Mesenchymal stem cell (in vitro differentiated cells and primary cell): ENCODE measurements at regions not wholly inside any gene's neighbourhood (a gene's known extent, or its start where the extent isn't known, plus 50 kb on each side); places are given as distances from the start of the nearest gene placed in this dataset.
A peak's percentile ranks its signal among the peaks of the same experiment; 100 is the strongest.

Source experiments
- DNase-seq: peaks from one replicate; pipeline ENCODE4 v3.0.0-alpha.2; 2013
- H2AFZ ChIP-seq: one replicate; pipeline ENCODE4 v1.6.1; 2013; ENCODE audit warnings: low read depth, mild to moderate bottlenecking, control low read depth, inconsistent platforms, low read length, moderate library complexity
- H2AK5ac ChIP-seq: 2 replicates; pipeline ENCODE4 v1.6.1; 2013; ENCODE audit warnings: low read length, moderate library complexity, mild to moderate bottlenecking, inconsistent platforms; ENCODE audit not compliant: severe bottlenecking
- H2BK120ac ChIP-seq: one replicate; pipeline ENCODE4 v1.6.1; 2013; ENCODE audit warnings: low read depth, mild to moderate bottlenecking, inconsistent platforms, low read length, moderate library complexity
- H2BK12ac ChIP-seq, 2 experiments: one replicate each; pipeline ENCODE4 v1.6.1; 2013; ENCODE audit warnings: inconsistent platforms in 2 of 2, low read length in 2 of 2, mild to moderate bottlenecking in 2 of 2, moderate library complexity in 2 of 2, control low read depth in 1 of 2
- H2BK15ac ChIP-seq: one replicate; pipeline ENCODE4 v1.6.1; 2013; ENCODE audit warnings: mild to moderate bottlenecking, low read depth, inconsistent platforms; ENCODE audit not compliant: poor library complexity, severe bottlenecking
- H2BK5ac ChIP-seq: 2 replicates; pipeline ENCODE4 v1.6.1; 2013; ENCODE audit warnings: low read depth, mild to moderate bottlenecking, low read length, control low read depth, inconsistent platforms; ENCODE audit not compliant: poor library complexity, severe bottlenecking
- H3K14ac ChIP-seq, 2 experiments: one replicate each; pipeline ENCODE4 v1.6.1; 2013; ENCODE audit warnings: inconsistent platforms in 2 of 2, low read length in 2 of 2, control low read depth in 1 of 2, mild to moderate bottlenecking in 1 of 2, moderate library complexity in 1 of 2
- H3K18ac ChIP-seq, 2 experiments: one replicate each; pipeline ENCODE4 v1.6.1; 2013; ENCODE audit warnings: inconsistent platforms in 2 of 2, low read length in 2 of 2, control low read depth in 1 of 2, low read depth in 1 of 2, mild to moderate bottlenecking in 1 of 2
- H3K23ac ChIP-seq, 2 experiments: one replicate each; pipeline ENCODE4 v1.6.1; 2013; ENCODE audit warnings: inconsistent platforms in 2 of 2, low read length in 2 of 2, mild to moderate bottlenecking in 2 of 2, moderate library complexity in 2 of 2, control low read depth in 1 of 2
- H3K27ac ChIP-seq: 2 replicates; pipeline ENCODE4 v1.5.1; 2013; ENCODE audit warnings: mild to moderate bottlenecking, moderate library complexity, low read length, control low read depth, inconsistent platforms; ENCODE audit not compliant: poor library complexity, severe bottlenecking
- H3K27me3 ChIP-seq, 2 experiments: 2 replicates each; pipeline versions ENCODE4 v1.6.1 to v1.7.0; 2013; ENCODE audit warnings: low read length in 2 of 2, mild to moderate bottlenecking in 2 of 2, moderate library complexity in 2 of 2, control low read depth in 1 of 2, inconsistent platforms in 1 of 2; ENCODE audit not compliant: control insufficient read depth in 1 of 2, insufficient read depth in 1 of 2
- H3K36me3 ChIP-seq, 2 experiments: 2 replicates each; pipeline versions ENCODE4 v1.6.1 to v1.7.0; 2013; ENCODE audit warnings: low read length in 2 of 2, control low read depth in 1 of 2, inconsistent platforms in 1 of 2, low read depth in 1 of 2, mild to moderate bottlenecking in 1 of 2; ENCODE audit not compliant: insufficient read depth in 2 of 2, control insufficient read depth in 1 of 2
- H3K4ac ChIP-seq, 2 experiments: one replicate each; pipeline ENCODE4 v1.6.1; 2013; ENCODE audit warnings: inconsistent platforms in 2 of 2, low read length in 2 of 2, mild to moderate bottlenecking in 2 of 2, moderate library complexity in 2 of 2, control low read depth in 1 of 2, low read depth in 1 of 2
- H3K4me1 ChIP-seq: 2 replicates; pipeline ENCODE4 v1.6.1; 2013; ENCODE audit warnings: low read depth, low read length, control low read depth; ENCODE audit not compliant: control insufficient read depth, insufficient read depth
- H3K4me2 ChIP-seq: 2 replicates; pipeline ENCODE4 v1.6.1; 2013; ENCODE audit warnings: low read length, mild to moderate bottlenecking, inconsistent platforms; ENCODE audit not compliant: poor library complexity, severe bottlenecking
- H3K4me3 ChIP-seq, 2 experiments: 2 replicates each; pipeline versions ENCODE4 v1.5.1 to v1.7.0; 2013; ENCODE audit warnings: low read length in 2 of 2, mild to moderate bottlenecking in 2 of 2, control low read depth in 1 of 2, low read depth in 1 of 2; ENCODE audit not compliant: insufficient read depth in 1 of 2
- H3K79me1 ChIP-seq: replicated peaks from 2 replicates; pipeline ENCODE4 v1.6.1; 2013; ENCODE audit warnings: mild to moderate bottlenecking, control low read depth, low read length, inconsistent platforms; ENCODE audit not compliant: poor library complexity, severe bottlenecking
- H3K9ac ChIP-seq: 2 replicates; pipeline ENCODE4 v1.7.0; 2013; ENCODE audit warnings: mild to moderate bottlenecking, low read length, moderate library complexity
- H3K9me3 ChIP-seq: 2 replicates; pipeline ENCODE4 v1.7.0; 2013; ENCODE audit warnings: mild to moderate bottlenecking, low read length; ENCODE audit not compliant: control insufficient read depth
- H4K8ac ChIP-seq: one replicate; pipeline ENCODE4 v1.6.1; 2013; ENCODE audit warnings: inconsistent platforms, mild to moderate bottlenecking, low read length, moderate library complexity
- H4K91ac ChIP-seq: one replicate; pipeline ENCODE4 v1.6.1; 2013; ENCODE audit warnings: mild to moderate bottlenecking, low read length, inconsistent platforms
- WGBS: methylation state at CpG from one replicate; pipeline ENCODE4 v1.1.7; 2013; ENCODE audit warnings: mixed read lengths; 5-methylcytosine and 5-hydroxymethylcytosine counted together

- Histone ChIP-seq H3K14ac (no peak overlapping the region), H3K36me3 (no peaks in the 10 kb centered on the region), H3K9ac (no peak overlapping the region), H4K91ac (no peak overlapping the region), H3K4me2 (no peak overlapping the region), H3K9me3 (no peaks in the 10 kb centered on the region), H3K23ac (no peak overlapping the region), H3K4me3 (no peak overlapping the region), H3K27ac (no peak overlapping the region), H3K79me1 (no peaks in the 10 kb centered on the region), H2BK120ac (no peak overlapping the region), H2AK5ac (no peak overlapping the region), H2AFZ (no peak overlapping the region), H2BK15ac (no peak overlapping the region), H4K8ac (no peak overlapping the region), H2BK12ac (no peak overlapping the region), H3K18ac (no peak overlapping the region), H3K4me1 (no peaks in the 10 kb centered on the region), H3K4ac (no peak overlapping the region), H2BK5ac (no peak overlapping the region), H3K27me3 (no peaks in the 10 kb centered on the region)
- 63% methylated on average over 2 of the region's 2 CpGs for WGBS
- DNase-seq: no peak
Observed at GRCh38 chr16:5487728-5488127, 390.1 kb upstream of the EEF2KMT start.

GRCh38 chr16:5482256-5482655, 384.7 kb upstream of the EEF2KMT start:
- H3K9ac ChIP-seq: no peak overlapping the region
- no peak overlapping the region for H2AFZ ChIP-seq
- H4K91ac ChIP-seq: no peak overlapping the region
- no peak overlapping the region for H3K14ac ChIP-seq
- H3K27me3 ChIP-seq: no peaks in the 10 kb centered on the region
- H3K27ac ChIP-seq: no peak overlapping the region
- no peak for DNase-seq
- no peak overlapping the region for H3K4me2 ChIP-seq
- H3K79me1 ChIP-seq: no peaks in the 10 kb centered on the region
- WGBS: 59% methylated on average over 5 of the region's 5 CpGs
- no peak overlapping the region for H4K8ac ChIP-seq
- no peak overlapping the region for H3K4ac ChIP-seq
- H3K9me3 ChIP-seq: no peaks in the 10 kb centered on the region
- H3K4me3 ChIP-seq: no peak overlapping the region
- no peak overlapping the region for H2BK15ac ChIP-seq
- no peak overlapping the region for H2BK5ac ChIP-seq
- no peak overlapping the region for H2BK12ac ChIP-seq
- H3K18ac ChIP-seq: no peak overlapping the region
- peak overlapping the region in 1 of 2 experiments; percentile 54 for H3K23ac ChIP-seq
- no peaks in the 10 kb centered on the region for H3K4me1 ChIP-seq
- H2AK5ac ChIP-seq: no peak overlapping the region
- no peaks in the 10 kb centered on the region for H3K36me3 ChIP-seq
- no peak overlapping the region for H2BK120ac ChIP-seq

GRCh38 chr16:5480431-5481195, 383.0 kb upstream of the EEF2KMT start:
- H2AK5ac ChIP-seq: no peak overlapping the region
- no peaks in the 10 kb centered on the region for H3K4me1 ChIP-seq
- H2BK15ac ChIP-seq: no peak overlapping the region
- no peaks in the 10 kb centered on the region for H3K36me3 ChIP-seq
- no peaks in the 10 kb centered on the region for H3K79me1 ChIP-seq
- H4K91ac ChIP-seq: no peak overlapping the region
- no peak overlapping the region for H4K8ac ChIP-seq
- no peak overlapping the region for H3K4ac ChIP-seq
- no peaks in the 10 kb centered on the region for H3K27me3 ChIP-seq
- no peak overlapping the region for H3K14ac ChIP-seq
- no peak overlapping the region for H2BK5ac ChIP-seq
- no peak overlapping the region for H2AFZ ChIP-seq
- no peak overlapping the region for H3K23ac ChIP-seq
- no peaks in the 10 kb centered on the region for H3K9me3 ChIP-seq
- no peak overlapping the region for H3K4me2 ChIP-seq
- no peak overlapping the region for H3K4me3 ChIP-seq
- H2BK120ac ChIP-seq: no peak overlapping the region
- no peak overlapping the region for H3K18ac ChIP-seq
- no peak overlapping the region for H2BK12ac ChIP-seq
- H3K9ac ChIP-seq: no peak overlapping the region
- no peak overlapping the region for H3K27ac ChIP-seq
- 69% methylated on average over 5 of the region's 7 CpGs for WGBS
- no peak for DNase-seq

- no peaks in the 10 kb centered on the region for H3K27me3 ChIP-seq
- no peak overlapping the region for H3K4me3 ChIP-seq
- H2AFZ ChIP-seq: no peak overlapping the region
- no peak overlapping the region for H2BK120ac ChIP-seq
- H3K9ac ChIP-seq: no peak overlapping the region
- H3K36me3 ChIP-seq: no peaks in the 10 kb centered on the region
- no peak overlapping the region for H2AK5ac ChIP-seq
- no peak overlapping the region for H3K27ac ChIP-seq
- no peaks in the 10 kb centered on the region for H3K4me1 ChIP-seq
- H2BK5ac ChIP-seq: no peak overlapping the region
- no peak overlapping the region for H2BK15ac ChIP-seq
- H2BK12ac ChIP-seq: no peak overlapping the region
- no peak overlapping the region for H3K23ac ChIP-seq
- no peak overlapping the region for H4K8ac ChIP-seq
- H3K14ac ChIP-seq: no peak overlapping the region
- no peak overlapping the region for H3K18ac ChIP-seq
- 16% methylated on average over 2 of the region's 3 CpGs for WGBS
- no peak overlapping the region for H4K91ac ChIP-seq
- no peak overlapping the region for H3K4me2 ChIP-seq
- no peak for DNase-seq
- H3K9me3 ChIP-seq: no peaks in the 10 kb centered on the region
- no peaks in the 10 kb centered on the region for H3K79me1 ChIP-seq
- no peak overlapping the region for H3K4ac ChIP-seq
Observed at GRCh38 chr16:5479926-5480325, 382.3 kb upstream of the EEF2KMT start.
